K562 (cell line): ENCODE measurements at regions not wholly inside any gene's neighbourhood (a gene's known extent, or its start where the extent isn't known, plus 50 kb on each side); places are given as distances from the start of the nearest gene placed in this dataset.

Source experiments
- ATAC-seq: fragments of 200-7000 bp; cut with Tn5 transposase; 3 replicates; pipeline ENCODE4 v1.9.1; 2020; ENCODE audit warnings: moderate library complexity
- BruUV-seq: library from RNA; stranded (reverse); fragments of 400-500 nt; replicated peaks from 2 replicates; lab custom pipeline; 2021; lab: Mats Ljungman, UMichigan
- CTCF ChIA-PET: fragments of 300-600 bp; formaldehyde crosslinking; extraction: SDS; loops from one replicate; lab custom pipeline; 2021; ENCODE audit warnings: low intra/inter-chr PET ratio; lab: Yijun Ruan, JAX
- POLR2A ChIA-PET: fragments of 300-600, 350-650 bp; sonication (Branson Sonifier 250); formaldehyde crosslinking; extraction: SDS; loops from one replicate; lab custom pipeline; 2021; ENCODE audit warnings: antibody characterized with exemption, inconsistent platforms; lab: Yijun Ruan, JAX
- DNase-seq, 4 experiments: peaks; one replicate each; pipeline versions ENCODE4 v3.0.0 to v3.0.0-alpha.2; 2011 to 2018; ENCODE audit warnings: low spot score in 3 of 4, mixed read lengths in 3 of 4; ENCODE audit errors: extremely low read depth in 1 of 4
- FAIRE-seq: peaks from 2 replicates; lab custom pipeline; 2011; peaks lifted over from hg19 to GRCh38; lab: Jason Lieb, UNC
- H2AFZ ChIP-seq: 2 replicates; pipeline ENCODE4 v1.6.0; 2011; ENCODE audit warnings: low read depth, low read length, control low read depth, inconsistent platforms
- H3K27ac ChIP-seq: fragments of 200-600 bp; 3 replicates; pipeline ENCODE4 v1.8.0; 2011; ENCODE audit warnings: low read depth, mild to moderate bottlenecking, control low read depth, inconsistent platforms, low read length, moderate library complexity, mixed read lengths; ENCODE audit errors: extremely low read depth
- H3K27me3 ChIP-seq, 2 experiments: fragments of 300-600 bp in 1 of 2; 2 replicates in 1 of 2; 3 replicates in 1 of 2; pipeline versions ENCODE4 v1.6.0 to v1.8.0; 2011; ENCODE audit warnings: inconsistent platforms in 2 of 2, low read length in 2 of 2, mild to moderate bottlenecking in 1 of 2, mixed read lengths in 1 of 2, moderate library complexity in 1 of 2; ENCODE audit not compliant: control insufficient read depth in 2 of 2, insufficient read depth in 2 of 2
- H3K36me3 ChIP-seq: fragments of 300-600 bp; 3 replicates; pipeline ENCODE4 v1.8.0; 2011; ENCODE audit warnings: mild to moderate bottlenecking, low read length, inconsistent platforms; ENCODE audit not compliant: control insufficient read depth, insufficient read depth
- H3K4me1 ChIP-seq, 2 experiments: fragments of 200-600 bp in 1 of 2; replicated peaks in 1 of 2; 2 replicates in 1 of 2; 3 replicates in 1 of 2; pipeline versions ENCODE4 v1.5.1 to v1.8.0; 2011; ENCODE audit warnings: inconsistent platforms in 2 of 2, low read length in 2 of 2, mild to moderate bottlenecking in 1 of 2, mixed read lengths in 1 of 2, moderate library complexity in 1 of 2; ENCODE audit not compliant: control insufficient read depth in 2 of 2, insufficient read depth in 2 of 2
- H3K4me2 ChIP-seq: 2 replicates; pipeline ENCODE4 v1.6.1; 2011; ENCODE audit warnings: low read length, control low read depth, inconsistent platforms, mixed read lengths; ENCODE audit not compliant: insufficient read depth
- H3K4me3 ChIP-seq: fragments of 200-600 bp; sonication (generic), shearing (Covaris generic); 2 replicates; pipeline ENCODE4 v1.5.1; 2016; ENCODE audit warnings: control low read depth, inconsistent platforms
- H3K79me2 ChIP-seq: fragments of 200-600 bp; 3 replicates; pipeline ENCODE4 v1.8.0; 2011; ENCODE audit warnings: low read length, inconsistent platforms; ENCODE audit not compliant: control insufficient read depth, insufficient read depth
- H3K9ac ChIP-seq, 2 experiments: 2 replicates each; pipeline versions ENCODE4 v1.6.0 to v1.6.1; 2011; ENCODE audit warnings: low read depth in 2 of 2, low read length in 2 of 2, control low read depth in 1 of 2, inconsistent platforms in 1 of 2, mild to moderate bottlenecking in 1 of 2, mixed read lengths in 1 of 2; ENCODE audit not compliant: insufficient read depth in 1 of 2
- H3K9me1 ChIP-seq: one replicate; pipeline ENCODE4 v1.6.0; 2011; ENCODE audit warnings: inconsistent platforms, mild to moderate bottlenecking, low read length, moderate library complexity; ENCODE audit not compliant: control insufficient read depth, insufficient read depth
- H3K9me3 ChIP-seq: replicated peaks from 2 replicates; pipeline ENCODE4 v1.5.1; 2011; ENCODE audit warnings: low read depth, low read length, inconsistent platforms; ENCODE audit not compliant: control insufficient read depth, insufficient read depth
- H4K20me1 ChIP-seq: replicated peaks from 2 replicates; pipeline ENCODE4 v1.6.1; 2011; ENCODE audit warnings: low read length, inconsistent platforms, mixed read lengths; ENCODE audit not compliant: control insufficient read depth, insufficient read depth
- CHD2 ChIP-seq: IDR thresholded peaks from 2 replicates; pipeline ENCODE4 v1.6.1; 2011; ENCODE audit warnings: low read depth, low read length
- GABPB2 ChIP-seq: fragments of 250-450 bp; sonication (Bioruptor Pico); conservative IDR thresholded peaks from 2 replicates; pipeline ENCODE4 v1.5.1; 2021; ENCODE audit warnings: mild to moderate bottlenecking
- PTTG1 ChIP-seq: fragments of 450-650 bp; IDR thresholded peaks from 2 replicates; pipeline ENCODE4 v1.6.1; 2016; ENCODE audit warnings: low read depth, mild to moderate bottlenecking, missing genetic modification characterization, missing compliant biosample characterization
- RFX5 ChIP-seq: IDR thresholded peaks from 2 replicates; pipeline ENCODE4 v1.6.1; 2011; ENCODE audit warnings: low read depth, mild to moderate bottlenecking, improper control_type of control experiment, low read length
- SREBF2 ChIP-seq: sonication (generic); formaldehyde crosslinking; IDR thresholded peaks from 2 replicates; pipeline ENCODE4 v1.4.0; 2020; ENCODE audit warnings: mild to moderate bottlenecking, missing genetic modification reagents
- TAL1 ChIP-seq: fragments of 450-650 bp; IDR thresholded peaks from 2 replicates; pipeline ENCODE4 v1.6.1; 2016; ENCODE audit warnings: mild to moderate bottlenecking
- TFAM ChIP-seq: fragments of 250-450 bp; sonication (Bioruptor Pico); conservative IDR thresholded peaks from 2 replicates; pipeline ENCODE4 v1.5.0; 2021; ENCODE audit warnings: mild to moderate bottlenecking, moderate library complexity
- ZC3H11A ChIP-seq: IDR thresholded peaks from 2 replicates; pipeline ENCODE4 v1.6.1; 2012; ENCODE audit warnings: low read depth, low read length, improper control_type of control experiment
- ZC3H4 ChIP-seq: sonication (generic); formaldehyde crosslinking; IDR thresholded peaks from 2 replicates; pipeline ENCODE4 v1.9.0; 2021; ENCODE audit warnings: missing genetic modification reagents, borderline replicate concordance
- ZFX ChIP-seq: sonication (generic); formaldehyde crosslinking; IDR thresholded peaks from 2 replicates; pipeline ENCODE4 v1.8.0; 2022; ENCODE audit warnings: mild to moderate bottlenecking, missing genetic modification reagents, moderate library complexity
- ZKSCAN1 ChIP-seq: fragments of 150-350 bp; IDR thresholded peaks from 2 replicates; pipeline ENCODE4 v1.6.1; 2016; ENCODE audit warnings: low read depth, low read length
- ZNF3 ChIP-seq: fragments of 250-450 bp; sonication (Bioruptor Pico); IDR thresholded peaks from 2 replicates; pipeline ENCODE4 v1.5.0; 2021; ENCODE audit warnings: mild to moderate bottlenecking, moderate library complexity
- ZNF311 ChIP-seq: fragments of 250-450 bp; sonication (Bioruptor Pico); IDR thresholded peaks from 2 replicates; pipeline ENCODE4 v1.4.0; 2020; ENCODE audit warnings: mild to moderate bottlenecking, moderate library complexity
- ZNF551 ChIP-seq: fragments of 250-450 bp; sonication (Bioruptor Pico); IDR thresholded peaks from 2 replicates; pipeline ENCODE4 v1.5.0; 2021; ENCODE audit warnings: mild to moderate bottlenecking, moderate library complexity
- ZNF830 ChIP-seq: fragments of 250-450 bp; sonication (Bioruptor Pico); IDR thresholded peaks from 2 replicates; pipeline ENCODE4 v1.5.0; 2021; ENCODE audit warnings: mild to moderate bottlenecking
- WGBS: fragments of 100-300 bp; shearing (Covaris generic); methylation state at CpG from one replicate; pipeline ENCODE4 v1.1.6; 2016; ENCODE audit warnings: low coverage, mixed read lengths; ENCODE audit not compliant: insufficient coverage; ENCODE audit errors: missing lambda C conversion rate; 5-methylcytosine and 5-hydroxymethylcytosine counted together
- in situ Hi-C: fragments of 300-500 bp; cut with MboI; formaldehyde crosslinking; loops from 4 replicates; pipeline ENCODE4 v1.15.0; 2018; ENCODE audit warnings: inconsistent platforms, mixed read lengths
- intact Hi-C: fragments of 100-400 bp; cut with micrococcal nuclease; formaldehyde crosslinking; loops from 2 replicates; pipeline ENCODE4 v1.14.2; 2022
- TF ChIP-seq, protein P1 (sequence below): fragments of 250-450 bp; sonication (Bioruptor Pico); IDR thresholded peaks from 2 replicates; pipeline ENCODE4 v1.4.0; 2020; ENCODE audit warnings: mild to moderate bottlenecking, moderate library complexity

DNA sequence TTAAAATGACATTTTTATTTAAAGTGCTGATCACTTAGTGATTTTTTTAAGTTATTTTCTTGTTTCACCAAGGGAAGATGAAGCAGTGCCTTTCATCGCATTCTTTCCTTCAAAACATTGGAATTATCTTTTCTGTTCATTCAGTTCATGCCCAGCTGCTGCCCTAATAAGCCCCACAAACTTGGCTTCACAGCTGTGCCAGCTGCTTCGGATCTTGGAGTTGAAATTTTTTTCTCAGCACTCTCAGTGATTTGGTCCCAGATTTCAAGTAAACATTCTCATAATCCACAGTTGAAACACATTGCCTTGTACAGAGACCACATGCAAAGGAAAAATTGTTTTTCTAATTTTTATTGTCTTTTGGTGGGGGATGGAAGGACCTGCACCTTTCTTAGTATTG lies 353.3 kb upstream of the LRP1B start:
- intact Hi-C loops = no loop called here
- CTCF ChIA-PET = no interaction called here
- POLR2A ChIA-PET = no interaction called here
- H3K9me3 ChIP-seq = no peaks in the 10 kb centered on the region
- no peak overlapping the region for H2AFZ ChIP-seq
- no peaks in the 10 kb centered on the region for H3K27me3 ChIP-seq
- in situ Hi-C loops = no loop called here
- WGBS = 0% methylated on average over 2 of the region's 2 CpGs
- no peak overlapping the region for H3K9ac ChIP-seq
- no peaks in the 10 kb centered on the region for H3K36me3 ChIP-seq
- H4K20me1 ChIP-seq = no peaks in the 10 kb centered on the region
- DNase-seq (no peak), ATAC-seq (no peak), FAIRE-seq (no peak)
- no peak overlapping the region for H3K4me2 ChIP-seq
- H3K79me2 ChIP-seq = no peaks in the 10 kb centered on the region
- no peaks in the 10 kb centered on the region for H3K4me1 ChIP-seq
- H3K4me3 ChIP-seq = no peak overlapping the region
- BruUV-seq = no TSS peak
- no peak for TF ChIP-seq ZFX (CRISPR knock-in tag)
- TF ChIP-seq SREBF2 (CRISPR knock-in tag) = no peak
- TF ChIP-seq RFX5 = no peak
- TF ChIP-seq, protein P1, sequence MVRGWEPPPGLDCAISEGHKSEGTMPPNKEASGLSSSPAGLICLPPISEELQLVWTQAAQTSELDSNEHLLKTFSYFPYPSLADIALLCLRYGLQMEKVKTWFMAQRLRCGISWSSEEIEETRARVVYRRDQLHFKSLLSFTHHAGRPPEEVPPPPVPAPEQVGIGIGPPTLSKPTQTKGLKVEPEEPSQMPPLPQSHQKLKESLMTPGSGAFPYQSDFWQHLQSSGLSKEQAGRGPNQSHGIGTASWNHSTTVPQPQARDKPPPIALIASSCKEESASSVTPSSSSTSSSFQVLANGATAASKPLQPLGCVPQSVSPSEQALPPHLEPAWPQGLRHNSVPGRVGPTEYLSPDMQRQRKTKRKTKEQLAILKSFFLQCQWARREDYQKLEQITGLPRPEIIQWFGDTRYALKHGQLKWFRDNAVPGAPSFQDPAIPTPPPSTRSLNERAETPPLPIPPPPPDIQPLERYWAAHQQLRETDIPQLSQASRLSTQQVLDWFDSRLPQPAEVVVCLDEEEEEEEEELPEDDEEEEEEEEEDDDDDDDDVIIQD (CRISPR knock-in tag) = no peak
- no peak for TF ChIP-seq ZNF551 (CRISPR knock-in tag)
- no peak for TF ChIP-seq ZKSCAN1
- no peak for TF ChIP-seq ZC3H11A
- no peak for TF ChIP-seq ZNF830
- TF ChIP-seq ZNF3 (CRISPR knock-in tag) = no peak
- no peak for TF ChIP-seq GABPB2
- TF ChIP-seq TAL1 = no peak
- no peak for TF ChIP-seq PTTG1 (tag)
- TF ChIP-seq ZNF311 (CRISPR knock-in tag) = no peak
- TF ChIP-seq CHD2 = no peak
- TF ChIP-seq TFAM (CRISPR knock-in tag) = no peak
- no peak for TF ChIP-seq ZC3H4
- TF ChIP-seq, all 486 proteins: peak for 0
- Histone ChIP-seq H3K9me1 (no peaks in the 10 kb centered on the region), H3K27ac (no peak overlapping the region)
